Breast epithelium (tissue), 4 donors: ENCODE measurements at regions not wholly inside any gene's neighbourhood (a gene's known extent, or its start where the extent isn't known, plus 50 kb on each side); places are given as distances from the start of the nearest gene placed in this dataset.

ENCODE experiments used
- DNase-seq, 2 donors: peaks; one replicate each; pipeline ENCODE4 v3.0.0-alpha.2; 2019; ENCODE audit warnings: low spot score in 2 of 2
- H3K27ac ChIP-seq, 2 donors: fragments of 200-600 bp; sonication (generic) in 1 of 2; one replicate each; pipeline ENCODE4 v1.5.1; 2016 to 2019; ENCODE audit warnings: mild to moderate bottlenecking in 1 of 2
- H3K27me3 ChIP-seq, 2 donors: fragments of 200-600 bp; sonication (generic) in 1 of 2; one replicate each; pipeline versions ENCODE4 v1.5.1 to v1.6.0; 2017 to 2019; ENCODE audit warnings: control low read depth in 1 of 2, mild to moderate bottlenecking in 1 of 2
- H3K36me3 ChIP-seq: fragments of 200-600 bp; one replicate; pipeline ENCODE4 v1.5.1; 2019
- H3K4me1 ChIP-seq, 2 donors: fragments of 200-600 bp; sonication (generic); one replicate each; pipeline ENCODE4 v1.5.1; 2016 to 2019; ENCODE audit warnings: control low read depth in 1 of 2
- H3K4me3 ChIP-seq, 3 donors: fragments of 200-600 bp; sonication (generic); 1 replicate in 2 of 3; 2 replicates in 1 of 3; pipeline ENCODE4 v1.5.1; 2016 to 2019; ENCODE audit warnings: mild to moderate bottlenecking in 3 of 3, moderate library complexity in 2 of 3
- H3K9me3 ChIP-seq, 2 donors: fragments of 200-600 bp; sonication (generic) in 1 of 2; one replicate each; pipeline ENCODE4 v1.5.1; 2016 to 2019; ENCODE audit warnings: control low read depth in 1 of 2
- POLR2A ChIP-seq: fragments of 450-650 bp; IDR thresholded peaks from one replicate; pipeline ENCODE4 v1.6.1; 2016; ENCODE audit warnings: antibody characterized with exemption, mild to moderate bottlenecking, moderate library complexity
- POLR2AphosphoS5 ChIP-seq, 3 donors: sonication (generic); formaldehyde crosslinking; IDR thresholded peaks; one replicate each; pipeline ENCODE4 v1.6.1; 2017; ENCODE audit warnings: antibody characterized with exemption in 3 of 3
- intact Hi-C: fragments of 100-400 bp; cut with DNase I; formaldehyde crosslinking; loops from one replicate; pipeline ENCODE4 v1.15.1; 2023; ENCODE audit warnings: low total_unique reads
- TF ChIP-seq, protein P1 (sequence below), 3 donors: fragments of 450-650 bp; IDR thresholded peaks; one replicate each; pipeline ENCODE4 v1.5.1; 2016 to 2017; ENCODE audit warnings: antibody characterized with exemption in 3 of 3, mild to moderate bottlenecking in 3 of 3, moderate library complexity in 3 of 3

DNA sequence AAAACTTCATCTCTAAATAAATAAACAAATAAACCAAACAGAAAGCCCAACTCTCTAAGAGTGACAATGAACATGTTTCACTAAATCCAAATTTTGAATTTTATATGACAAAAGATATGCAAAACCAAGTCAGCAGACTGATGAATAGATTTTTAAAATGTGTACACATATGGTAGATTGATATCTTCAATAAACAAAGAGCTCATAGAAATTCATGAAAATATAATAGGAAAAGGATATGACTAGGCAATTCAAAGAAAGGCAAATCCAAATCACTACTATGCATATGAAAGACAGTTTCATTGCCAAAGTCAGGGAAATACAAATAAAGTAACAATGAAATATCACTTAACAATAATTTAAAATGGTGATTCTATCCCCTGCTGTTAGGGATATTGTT, 63.7 kb upstream of the NBEA start:
- H3K36me3 ChIP-seq, result no peaks in the 10 kb centered on the region
- intact Hi-C loops, result no loop called here
- DNase-seq, result no peak
- H3K27me3 ChIP-seq, result no peaks in the 10 kb centered on the region
- H3K27ac ChIP-seq, result no peak overlapping the region
- no peaks in the 10 kb centered on the region for H3K9me3 ChIP-seq
- H3K4me1 ChIP-seq, result no peaks in the 10 kb centered on the region
- TF ChIP-seq POLR2AphosphoS5 (IDR thresholded peaks at IDR 0.05) (no peak), POLR2A (no peak)
- TF ChIP-seq, protein P1, sequence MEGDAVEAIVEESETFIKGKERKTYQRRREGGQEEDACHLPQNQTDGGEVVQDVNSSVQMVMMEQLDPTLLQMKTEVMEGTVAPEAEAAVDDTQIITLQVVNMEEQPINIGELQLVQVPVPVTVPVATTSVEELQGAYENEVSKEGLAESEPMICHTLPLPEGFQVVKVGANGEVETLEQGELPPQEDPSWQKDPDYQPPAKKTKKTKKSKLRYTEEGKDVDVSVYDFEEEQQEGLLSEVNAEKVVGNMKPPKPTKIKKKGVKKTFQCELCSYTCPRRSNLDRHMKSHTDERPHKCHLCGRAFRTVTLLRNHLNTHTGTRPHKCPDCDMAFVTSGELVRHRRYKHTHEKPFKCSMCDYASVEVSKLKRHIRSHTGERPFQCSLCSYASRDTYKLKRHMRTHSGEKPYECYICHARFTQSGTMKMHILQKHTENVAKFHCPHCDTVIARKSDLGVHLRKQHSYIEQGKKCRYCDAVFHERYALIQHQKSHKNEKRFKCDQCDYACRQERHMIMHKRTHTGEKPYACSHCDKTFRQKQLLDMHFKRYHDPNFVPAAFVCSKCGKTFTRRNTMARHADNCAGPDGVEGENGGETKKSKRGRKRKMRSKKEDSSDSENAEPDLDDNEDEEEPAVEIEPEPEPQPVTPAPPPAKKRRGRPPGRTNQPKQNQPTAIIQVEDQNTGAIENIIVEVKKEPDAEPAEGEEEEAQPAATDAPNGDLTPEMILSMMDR (IDR thresholded peaks at IDR 0.05), result no peak
- H3K4me3 ChIP-seq, result no peak overlapping the region

DNA sequence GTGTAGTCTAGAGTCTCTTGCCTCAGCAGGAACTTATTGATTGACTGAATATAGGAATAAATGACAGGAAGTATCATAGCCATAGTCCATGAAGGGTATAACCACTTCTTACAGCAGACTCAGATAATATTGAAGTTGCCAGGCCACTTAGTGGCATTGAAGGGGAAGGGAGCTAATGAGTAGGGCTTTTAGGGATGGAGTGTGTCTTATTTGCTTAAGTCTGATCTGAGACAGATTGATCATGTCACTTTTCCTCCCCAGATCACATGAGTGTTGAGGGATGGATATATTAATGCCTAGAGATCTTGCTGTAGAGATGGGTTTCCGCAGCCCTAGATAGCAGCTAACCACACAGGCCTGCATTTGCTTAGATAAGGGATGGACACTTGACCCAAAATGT, 62.2 kb upstream of the NBEA start:
- intact Hi-C loops, result no loop called here
- no peaks in the 10 kb centered on the region for H3K4me1 ChIP-seq
- TF ChIP-seq POLR2A, result no peak
- TF ChIP-seq, protein P1 (IDR thresholded peaks at IDR 0.05), result no peak
- no peak for TF ChIP-seq POLR2AphosphoS5 (IDR thresholded peaks at IDR 0.05)
- no peaks in the 10 kb centered on the region for H3K9me3 ChIP-seq
- no peak for DNase-seq
- no peak overlapping the region for H3K27ac ChIP-seq
- no peak overlapping the region for H3K4me3 ChIP-seq
- no peaks in the 10 kb centered on the region for H3K27me3 ChIP-seq
- no peaks in the 10 kb centered on the region for H3K36me3 ChIP-seq

- H3K27ac ChIP-seq, result no peak overlapping the region
- H3K27me3 ChIP-seq, result no peaks in the 10 kb centered on the region
- no peaks in the 10 kb centered on the region for H3K4me1 ChIP-seq
- no peaks in the 10 kb centered on the region for H3K9me3 ChIP-seq
- TF ChIP-seq, protein P1 (IDR thresholded peaks at IDR 0.05), result no peak
- no peak for TF ChIP-seq POLR2A
- no peak for TF ChIP-seq POLR2AphosphoS5 (IDR thresholded peaks at IDR 0.05)
- DNase-seq, result no peak
- H3K4me3 ChIP-seq, result no peak overlapping the region
- H3K36me3 ChIP-seq, result no peaks in the 10 kb centered on the region
- intact Hi-C loops, result no loop called here
Observed at GRCh38 chr13:34881494-34881893, 60.6 kb upstream of the NBEA start.

DNA sequence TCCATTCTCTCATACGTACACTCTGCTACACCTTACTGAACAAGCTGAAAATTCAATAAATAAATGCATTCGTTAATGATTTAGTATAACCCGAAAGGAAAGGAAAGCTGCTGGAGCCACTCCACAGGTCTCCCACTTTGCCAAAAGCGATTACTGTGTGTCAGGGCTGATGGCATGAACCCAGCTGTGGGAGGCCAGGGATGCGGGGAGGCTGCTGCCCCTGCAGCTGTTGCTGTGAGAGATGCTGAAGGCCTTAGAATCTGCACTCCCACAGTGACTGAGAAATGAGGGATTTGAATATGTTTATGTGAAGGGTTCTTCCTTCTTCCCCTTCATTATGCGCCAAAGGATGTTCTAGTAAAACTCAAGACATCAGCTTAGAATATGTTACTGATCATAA, 58.7 kb upstream of the NBEA start:
- intact Hi-C loops, result no loop called here
- no peak for TF ChIP-seq POLR2AphosphoS5 (IDR thresholded peaks at IDR 0.05)
- TF ChIP-seq, protein P1 (IDR thresholded peaks at IDR 0.05), result no peak
- no peaks in the 10 kb centered on the region for H3K9me3 ChIP-seq
- H3K27ac ChIP-seq, result no peak overlapping the region
- no peaks in the 10 kb centered on the region for H3K36me3 ChIP-seq
- H3K4me3 ChIP-seq, result no peak overlapping the region
- H3K27me3 ChIP-seq, result no peaks in the 10 kb centered on the region
- DNase-seq, result no peak
- no peaks in the 10 kb centered on the region for H3K4me1 ChIP-seq

- no peak for DNase-seq
- intact Hi-C loops, result no loop called here
- Histone ChIP-seq H3K4me3 (no peak overlapping the region), H3K27me3 (no peaks in the 10 kb centered on the region), H3K36me3 (no peaks in the 10 kb centered on the region), H3K9me3 (no peaks in the 10 kb centered on the region), H3K4me1 (no peaks in the 10 kb centered on the region), H3K27ac (no peak overlapping the region)
- no peak for TF ChIP-seq POLR2AphosphoS5 (IDR thresholded peaks at IDR 0.05)
- no peak for TF ChIP-seq POLR2A
- TF ChIP-seq, protein P1 (IDR thresholded peaks at IDR 0.05), result no peak
Observed at GRCh38 chr13:34884366-34884765, 57.7 kb upstream of the NBEA start.
